Neuronal stem cell (in vitro differentiated cells): ENCODE measurements at regions not wholly inside any gene's neighbourhood (a gene's known extent, or its start where the extent isn't known, plus 50 kb on each side); places are given as distances from the start of the nearest gene placed in this dataset.
"Not testable (repeated sequence)": the region's sequence is repeated elsewhere in the genome, so short reads cannot be mapped to it uniquely, and the experiment has no call there.

ENCODE experiments used
- DNase-seq: peaks from one replicate; pipeline ENCODE4 v3.0.0-alpha.2; 2013; ENCODE audit warnings: low spot score
- H2AFZ ChIP-seq: one replicate; pipeline ENCODE4 v1.6.1; 2013; ENCODE audit warnings: mild to moderate bottlenecking, low read length, inconsistent platforms
- H2AK5ac ChIP-seq: 2 replicates; pipeline ENCODE4 v1.6.1; 2013; ENCODE audit warnings: low read depth, mild to moderate bottlenecking, inconsistent platforms, low read length, moderate library complexity, mixed read lengths
- H2BK120ac ChIP-seq: 2 replicates; pipeline ENCODE4 v1.6.1; 2013; ENCODE audit warnings: low read depth, mild to moderate bottlenecking, inconsistent platforms, low read length, moderate library complexity, mixed read lengths
- H2BK12ac ChIP-seq: one replicate; pipeline ENCODE4 v1.6.1; 2013; ENCODE audit warnings: low read length, inconsistent platforms
- H2BK15ac ChIP-seq: 2 replicates; pipeline ENCODE4 v1.6.1; 2013; ENCODE audit warnings: mild to moderate bottlenecking, low read length, inconsistent platforms, mixed read lengths
- H2BK5ac ChIP-seq: one replicate; pipeline ENCODE4 v1.6.1; 2013; ENCODE audit warnings: inconsistent platforms, mild to moderate bottlenecking, low read length, moderate library complexity
- H3K14ac ChIP-seq: one replicate; pipeline ENCODE4 v1.6.1; 2013; ENCODE audit warnings: low read length, inconsistent platforms
- H3K18ac ChIP-seq: 2 replicates; pipeline ENCODE4 v1.6.1; 2013; ENCODE audit warnings: low read length, inconsistent platforms
- H3K23ac ChIP-seq: 2 replicates; pipeline ENCODE4 v1.6.1; 2013; ENCODE audit warnings: low read depth, mild to moderate bottlenecking, mixed read lengths, low read length, inconsistent platforms; ENCODE audit not compliant: poor library complexity
- H3K27ac ChIP-seq: replicated peaks from 3 replicates; pipeline ENCODE4 v1.5.1; 2013; ENCODE audit warnings: low read length, inconsistent platforms
- H3K27me3 ChIP-seq, 3 experiments: 2 replicates each; pipeline ENCODE4 v1.6.1; 2013; ENCODE audit warnings: low read length in 3 of 3, mild to moderate bottlenecking in 2 of 3, inconsistent platforms in 1 of 3, low read depth in 1 of 3, mixed read lengths in 1 of 3, moderate library complexity in 1 of 3; ENCODE audit not compliant: control insufficient read depth in 3 of 3, insufficient read depth in 3 of 3
- H3K36me3 ChIP-seq, 2 donors: replicated peaks in 1 of 2; 2 replicates each; pipeline ENCODE4 v1.6.1; 2013; ENCODE audit warnings: low read length in 2 of 2; ENCODE audit not compliant: control insufficient read depth in 2 of 2, insufficient read depth in 2 of 2
- H3K4ac ChIP-seq: 2 replicates; pipeline ENCODE4 v1.6.1; 2013; ENCODE audit warnings: inconsistent platforms, mild to moderate bottlenecking, low read length, moderate library complexity
- H3K4me1 ChIP-seq, 2 donors: 1 replicate in 1 of 2; 2 replicates in 1 of 2; pipeline ENCODE4 v1.6.1; 2013; ENCODE audit warnings: low read length in 2 of 2, low read depth in 1 of 2; ENCODE audit not compliant: control insufficient read depth in 2 of 2, insufficient read depth in 1 of 2
- H3K4me2 ChIP-seq: one replicate; pipeline ENCODE4 v1.6.1; 2013; ENCODE audit warnings: mild to moderate bottlenecking, low read length, inconsistent platforms; ENCODE audit not compliant: insufficient read depth, poor library complexity, severe bottlenecking
- H3K4me3 ChIP-seq, 2 donors: 2 replicates each; pipeline ENCODE4 v1.5.1; 2013; ENCODE audit warnings: low read length in 2 of 2, mild to moderate bottlenecking in 2 of 2, inconsistent platforms in 1 of 2, moderate library complexity in 1 of 2
- H3K79me1 ChIP-seq: one replicate; pipeline ENCODE4 v1.6.1; 2013; ENCODE audit warnings: low read depth, mild to moderate bottlenecking, inconsistent platforms, low read length, moderate library complexity
- H3K9ac ChIP-seq: one replicate; pipeline ENCODE4 v1.6.1; 2013; ENCODE audit warnings: mild to moderate bottlenecking, low read depth, low read length, inconsistent platforms; ENCODE audit not compliant: poor library complexity
- H3K9me3 ChIP-seq, 2 donors: replicated peaks in 1 of 2; 2 replicates each; pipeline versions ENCODE3 to v1.6.1; 2013; ENCODE audit warnings: low read length in 2 of 2, mild to moderate bottlenecking in 2 of 2, inconsistent platforms in 1 of 2, low read depth in 1 of 2, mixed read lengths in 1 of 2, moderate library complexity in 1 of 2; ENCODE audit not compliant: control insufficient read depth in 2 of 2, insufficient read depth in 1 of 2
- H4K8ac ChIP-seq: one replicate; pipeline ENCODE4 v1.6.1; 2013; ENCODE audit warnings: low read depth, mild to moderate bottlenecking, inconsistent platforms, low read length, moderate library complexity
- H4K91ac ChIP-seq: one replicate; pipeline ENCODE4 v1.6.1; 2013; ENCODE audit warnings: low read length, low read depth, mild to moderate bottlenecking, inconsistent platforms; ENCODE audit not compliant: poor library complexity
- WGBS, 2 donors: extraction: QIAGEN DNeasy Blood & Tissue Kit; methylation state at CpG; one replicate each; pipeline ENCODE4 v1.1.7; 2013; ENCODE audit warnings: missing lambda C conversion rate in 2 of 2, mixed read lengths in 1 of 2; ENCODE audit not compliant: insufficient read length in 2 of 2, insufficient replicate concordance in 1 of 2; ENCODE audit errors: extremely low coverage in 2 of 2; 5-methylcytosine and 5-hydroxymethylcytosine counted together

GRCh38 chr17:14723349-14723748 lies 422.5 kb downstream of the HS3ST3B1 start:
- not testable (repeated sequence) for H3K4me2 ChIP-seq, H3K27ac ChIP-seq, H2AFZ ChIP-seq, H3K27me3 ChIP-seq, H4K8ac ChIP-seq, H3K14ac ChIP-seq, H2BK120ac ChIP-seq, H3K79me1 ChIP-seq, H2BK12ac ChIP-seq, H2BK15ac ChIP-seq, H2BK5ac ChIP-seq, H3K4me1 ChIP-seq, H3K9me3 ChIP-seq, H3K4me3 ChIP-seq, H3K4ac ChIP-seq, H4K91ac ChIP-seq, H3K23ac ChIP-seq, H2AK5ac ChIP-seq, H3K18ac ChIP-seq, H3K9ac ChIP-seq, DNase-seq, H3K36me3 ChIP-seq
- no CpG with 5 or more reads among the region's 1 CpG for WGBS, 2 donors

- no peak overlapping the region for H2BK12ac ChIP-seq
Measured at GRCh38 chr17:14719942-14720341, 419.1 kb downstream of the HS3ST3B1 start.

GRCh38 chr17:14717859-14718258 lies 417.0 kb downstream of the HS3ST3B1 start:
- H3K18ac ChIP-seq: no peak overlapping the region
- no peak overlapping the region for H3K4me2 ChIP-seq
- no peak overlapping the region for H3K14ac ChIP-seq
- H4K91ac ChIP-seq: no peak overlapping the region
- H3K4ac ChIP-seq: no peak overlapping the region
- WGBS, 2 donors: no CpG with 5 or more reads among the region's 5 CpGs
- no peaks in the 10 kb centered on the region for H3K79me1 ChIP-seq
- H3K4me1 ChIP-seq: no peaks in the 10 kb centered on the region
- H4K8ac ChIP-seq: no peak overlapping the region
- no peak overlapping the region for H2BK120ac ChIP-seq
- no peak overlapping the region for H3K23ac ChIP-seq
- H2BK12ac ChIP-seq: no peak overlapping the region
- no peak overlapping the region for H2AFZ ChIP-seq
- no peak overlapping the region for H3K9ac ChIP-seq
- H3K36me3 ChIP-seq: no peaks in the 10 kb centered on the region
- no peaks in the 10 kb centered on the region for H3K9me3 ChIP-seq
- H3K27ac ChIP-seq: no peak overlapping the region
- no peak for DNase-seq
- H2BK15ac ChIP-seq: no peak overlapping the region
- H3K27me3 ChIP-seq: no peaks in the 10 kb centered on the region
- H2AK5ac ChIP-seq: no peak overlapping the region
- H3K4me3 ChIP-seq: no peak overlapping the region
- no peak overlapping the region for H2BK5ac ChIP-seq

More at GRCh38 chr17:14719942-14720341, 419.1 kb downstream of the HS3ST3B1 start:
- Histone ChIP-seq H3K4me1 (no peaks in the 10 kb centered on the region), H3K18ac (no peak overlapping the region), H3K4ac (no peak overlapping the region), H3K27me3 (no peaks in the 10 kb centered on the region), H3K36me3 (no peaks in the 10 kb centered on the region), H3K9ac (no peak overlapping the region), H2AK5ac (no peak overlapping the region), H4K91ac (no peak overlapping the region), H4K8ac (no peak overlapping the region), H2BK15ac (no peak overlapping the region), H3K4me2 (no peak overlapping the region), H2AFZ (no peak overlapping the region), H2BK5ac (no peak overlapping the region), H3K4me3 (no peak overlapping the region), H3K23ac (no peak overlapping the region), H3K14ac (no peak overlapping the region), H3K9me3 (peaks cover 0 to 3% of the 10 kb centered on the region in 2 donors), H2BK120ac (no peak overlapping the region), H3K27ac (no peak overlapping the region), H3K79me1 (no peaks in the 10 kb centered on the region)
- no peak for DNase-seq
- no CpG with 5 or more reads among the region's 3 CpGs for WGBS, 2 donors

- H2BK15ac ChIP-seq: no peak overlapping the region
- H2AFZ ChIP-seq: no peak overlapping the region
- H3K9me3 ChIP-seq: no peaks in the 10 kb centered on the region
- H4K91ac ChIP-seq: no peak overlapping the region
- no peak overlapping the region for H3K4me2 ChIP-seq
- H2BK120ac ChIP-seq: no peak overlapping the region
- no peak for DNase-seq
- H3K14ac ChIP-seq: no peak overlapping the region
- H3K18ac ChIP-seq: no peak overlapping the region
- no peaks in the 10 kb centered on the region for H3K27me3 ChIP-seq
- no peak overlapping the region for H2BK12ac ChIP-seq
- H4K8ac ChIP-seq: no peak overlapping the region
- H2AK5ac ChIP-seq: no peak overlapping the region
- H3K79me1 ChIP-seq: no peaks in the 10 kb centered on the region
- no peaks in the 10 kb centered on the region for H3K36me3 ChIP-seq
- no peak overlapping the region for H3K9ac ChIP-seq
- no peak overlapping the region for H2BK5ac ChIP-seq
- no peaks in the 10 kb centered on the region for H3K4me1 ChIP-seq
- H3K23ac ChIP-seq: no peak overlapping the region
- H3K27ac ChIP-seq: no peak overlapping the region
- no peak overlapping the region for H3K4ac ChIP-seq
- no peak overlapping the region for H3K4me3 ChIP-seq
Measured at GRCh38 chr17:14715561-14715960, 414.7 kb downstream of the HS3ST3B1 start.
